K562 (cell line): ENCODE measurements at regions not wholly inside any gene's neighbourhood (a gene's known extent, or its start where the extent isn't known, plus 50 kb on each side); places are given as distances from the start of the nearest gene placed in this dataset.
A peak's percentile ranks its signal among the peaks of the same experiment; 100 is the strongest.

Experiments used
- FOS ChIP-seq: IDR thresholded peaks from 3 replicates; pipeline ENCODE4 v1.6.1; 2011; ENCODE audit not compliant: insufficient read length; ENCODE audit errors: extremely low read depth
- FOXJ2 ChIP-seq: fragments of 200-800 bp; sonication (Bioruptor generic); IDR thresholded peaks from 2 replicates; pipeline ENCODE4 v1.6.1; 2016; ENCODE audit warnings: missing genetic modification characterization, missing compliant biosample characterization
- FOXM1 ChIP-seq, 2 experiments: fragments of 450-650 bp in 1 of 2; sonication (generic) in 1 of 2; formaldehyde crosslinking in 1 of 2; IDR thresholded peaks; 2 replicates each; pipeline versions ENCODE4 v1.6.1 to v1.9.0; 2017 to 2022; ENCODE audit warnings: low read depth in 2 of 2, mild to moderate bottlenecking in 2 of 2, missing genetic modification reagents in 1 of 2, moderate library complexity in 1 of 2
- ILK ChIP-seq: fragments of 450-650 bp; IDR thresholded peaks from 2 replicates; pipeline ENCODE4 v1.6.1; 2016; ENCODE audit warnings: missing genetic modification characterization, low read depth, mild to moderate bottlenecking, missing compliant biosample characterization, moderate library complexity, borderline replicate concordance
- JUNB ChIP-seq: fragments of 450-650 bp; formaldehyde crosslinking; conservative IDR thresholded peaks from 2 replicates; pipeline ENCODE4 v1.4.0; 2020; ENCODE audit warnings: mild to moderate bottlenecking
- PHTF2 ChIP-seq: fragments of 250-450 bp; sonication (Bioruptor Pico); IDR thresholded peaks from 2 replicates; pipeline ENCODE4 v1.5.0; 2021; ENCODE audit warnings: mild to moderate bottlenecking
- STAT6 ChIP-seq: sonication (generic); formaldehyde crosslinking; IDR thresholded peaks from 2 replicates; pipeline ENCODE4 v1.8.1; 2023; ENCODE audit warnings: mild to moderate bottlenecking, missing genetic modification reagents
- TCFL5 ChIP-seq: fragments of 250-450 bp; sonication (Bioruptor Pico); conservative IDR thresholded peaks from 2 replicates; pipeline ENCODE4 v1.6.1; 2021; ENCODE audit warnings: mild to moderate bottlenecking, moderate library complexity, matching md5 sums
- ZNF511 ChIP-seq: sonication (generic); formaldehyde crosslinking; IDR thresholded peaks from 2 replicates; pipeline ENCODE4 v1.8.0; 2022; ENCODE audit warnings: mild to moderate bottlenecking, missing genetic modification reagents
- ZNF609 ChIP-seq: sonication (generic); formaldehyde crosslinking; IDR thresholded peaks from 2 replicates; pipeline ENCODE4 v1.8.1; 2023; ENCODE audit warnings: missing genetic modification reagents, mild to moderate bottlenecking, borderline replicate concordance
- TF ChIP-seq, protein P1 (sequence below): fragments of 250-450 bp; sonication (Bioruptor Pico); IDR thresholded peaks from 2 replicates; pipeline ENCODE4 v1.5.0; 2020; ENCODE audit warnings: mild to moderate bottlenecking, borderline replicate concordance
- TF ChIP-seq, protein P2 (sequence below), 3 experiments: IDR thresholded peaks in 2 of 3; conservative IDR thresholded peaks in 1 of 3; 2 replicates each; pipeline ENCODE4 v1.5.1; 2011 to 2012; ENCODE audit warnings: low read length in 3 of 3, mild to moderate bottlenecking in 3 of 3, control low read depth in 2 of 3, improper control_type of control experiment in 1 of 3, inconsistent platforms in 1 of 3, low read depth in 1 of 3, mixed read lengths in 1 of 3, moderate library complexity in 1 of 3; ENCODE audit not compliant: insufficient read depth in 2 of 3

DNA sequence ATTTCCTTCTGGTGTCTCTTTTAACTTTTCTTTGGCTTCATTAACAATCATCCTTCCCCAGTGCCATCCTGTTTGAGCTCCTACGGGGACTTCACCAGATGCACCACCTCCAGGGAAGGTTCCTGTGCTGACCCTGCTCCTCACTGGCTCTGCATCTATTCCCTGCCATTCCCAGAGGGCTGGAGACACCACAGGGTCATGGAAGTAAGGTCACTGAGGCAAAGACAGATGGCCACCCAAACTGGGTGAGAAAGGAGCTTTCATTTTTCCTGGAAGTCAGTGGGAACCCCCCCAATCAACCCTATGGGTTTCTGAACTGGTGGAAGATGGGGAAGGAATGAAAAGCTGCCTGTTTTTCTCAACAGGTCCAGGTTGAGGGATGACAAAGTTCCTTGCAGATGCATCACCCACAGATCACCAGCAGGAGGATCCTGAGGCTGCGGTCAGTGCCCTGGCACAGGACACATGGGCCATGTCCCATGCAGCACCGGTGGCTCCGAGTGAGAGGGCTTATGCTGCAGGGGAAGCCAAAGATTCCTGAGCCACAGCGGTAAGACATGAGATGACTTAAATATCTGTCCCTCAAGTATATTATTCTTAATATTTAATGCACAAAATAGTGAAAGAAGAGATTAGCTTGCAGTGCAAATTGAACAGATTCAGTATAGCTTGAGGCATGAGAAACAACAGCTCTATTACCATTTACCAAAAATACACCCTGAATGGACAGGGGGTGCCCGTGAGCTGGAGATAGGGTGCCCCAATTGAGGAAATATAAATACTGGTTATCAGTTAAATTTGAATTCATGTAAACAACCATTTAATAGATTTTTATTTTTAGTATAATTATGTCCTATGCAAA, 73.0 kb upstream of the VPREB1 start (continued):
- TF ChIP-seq JUNB (CRISPR knock-in tag): 0 out of 2 replicates have a peak, but pooled peaks have one; percentile 5
- TF ChIP-seq FOXJ2 (tag): peak; percentile 20; the same call in 1 of the 2 replicates
- TF ChIP-seq ZNF609 (CRISPR knock-in tag): no peak
- TF ChIP-seq PHTF2 (CRISPR knock-in tag): no peak
- TF ChIP-seq STAT6 (CRISPR knock-in tag): peak; percentile 81; the same call in 1 of the 2 replicates
- TF ChIP-seq ILK: no peak
- no peak for TF ChIP-seq TCFL5 (CRISPR knock-in tag)
- TF ChIP-seq, protein P1, sequence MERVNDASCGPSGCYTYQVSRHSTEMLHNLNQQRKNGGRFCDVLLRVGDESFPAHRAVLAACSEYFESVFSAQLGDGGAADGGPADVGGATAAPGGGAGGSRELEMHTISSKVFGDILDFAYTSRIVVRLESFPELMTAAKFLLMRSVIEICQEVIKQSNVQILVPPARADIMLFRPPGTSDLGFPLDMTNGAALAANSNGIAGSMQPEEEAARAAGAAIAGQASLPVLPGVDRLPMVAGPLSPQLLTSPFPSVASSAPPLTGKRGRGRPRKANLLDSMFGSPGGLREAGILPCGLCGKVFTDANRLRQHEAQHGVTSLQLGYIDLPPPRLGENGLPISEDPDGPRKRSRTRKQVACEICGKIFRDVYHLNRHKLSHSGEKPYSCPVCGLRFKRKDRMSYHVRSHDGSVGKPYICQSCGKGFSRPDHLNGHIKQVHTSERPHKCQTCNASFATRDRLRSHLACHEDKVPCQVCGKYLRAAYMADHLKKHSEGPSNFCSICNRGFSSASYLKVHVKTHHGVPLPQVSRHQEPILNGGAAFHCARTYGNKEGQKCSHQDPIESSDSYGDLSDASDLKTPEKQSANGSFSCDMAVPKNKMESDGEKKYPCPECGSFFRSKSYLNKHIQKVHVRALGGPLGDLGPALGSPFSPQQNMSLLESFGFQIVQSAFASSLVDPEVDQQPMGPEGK (CRISPR knock-in tag): no peak
- TF ChIP-seq FOXM1 (IDR thresholded peaks at IDR 0.05; ENCODE audit: low read depth): no peak
- TF ChIP-seq FOXM1 (CRISPR knock-in tag; IDR thresholded peaks at IDR 0.05; ENCODE audit: low read depth): no peak
- TF ChIP-seq ZNF511 (CRISPR knock-in tag): peak; percentile 58; the same call in 1 of the 2 replicates
- TF ChIP-seq, protein P2, sequence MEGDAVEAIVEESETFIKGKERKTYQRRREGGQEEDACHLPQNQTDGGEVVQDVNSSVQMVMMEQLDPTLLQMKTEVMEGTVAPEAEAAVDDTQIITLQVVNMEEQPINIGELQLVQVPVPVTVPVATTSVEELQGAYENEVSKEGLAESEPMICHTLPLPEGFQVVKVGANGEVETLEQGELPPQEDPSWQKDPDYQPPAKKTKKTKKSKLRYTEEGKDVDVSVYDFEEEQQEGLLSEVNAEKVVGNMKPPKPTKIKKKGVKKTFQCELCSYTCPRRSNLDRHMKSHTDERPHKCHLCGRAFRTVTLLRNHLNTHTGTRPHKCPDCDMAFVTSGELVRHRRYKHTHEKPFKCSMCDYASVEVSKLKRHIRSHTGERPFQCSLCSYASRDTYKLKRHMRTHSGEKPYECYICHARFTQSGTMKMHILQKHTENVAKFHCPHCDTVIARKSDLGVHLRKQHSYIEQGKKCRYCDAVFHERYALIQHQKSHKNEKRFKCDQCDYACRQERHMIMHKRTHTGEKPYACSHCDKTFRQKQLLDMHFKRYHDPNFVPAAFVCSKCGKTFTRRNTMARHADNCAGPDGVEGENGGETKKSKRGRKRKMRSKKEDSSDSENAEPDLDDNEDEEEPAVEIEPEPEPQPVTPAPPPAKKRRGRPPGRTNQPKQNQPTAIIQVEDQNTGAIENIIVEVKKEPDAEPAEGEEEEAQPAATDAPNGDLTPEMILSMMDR (IDR thresholded peaks at IDR 0.05 in 2 of 3, conservative IDR thresholded peaks at IDR 0.05 in 1 of 3; ENCODE audit: insufficient read depth in 2 of 3, low read depth in 1 of 3, low read length in 3 of 3): peak in 1 of 3 experiments; percentile 77; a peak in 2 of 6 replicates
- no peak for TF ChIP-seq FOS
